Testis (tissue), 2 donors: ENCODE measurements at regions not wholly inside any gene's neighbourhood (a gene's known extent, or its start where the extent isn't known, plus 50 kb on each side); places are given as distances from the start of the nearest gene placed in this dataset.

Experiments
- POLR2A ChIP-seq: fragments of 450-650 bp; IDR thresholded peaks from one replicate; pipeline ENCODE4 v1.6.1; 2017; ENCODE audit warnings: antibody characterized with exemption, mild to moderate bottlenecking, moderate library complexity
- TF ChIP-seq, protein P1 (sequence below), 3 experiments: fragments of 450-650 bp in 2 of 3; fragments of 200-600 bp in 1 of 3; sonication (generic) in 1 of 3; IDR thresholded peaks; one replicate each; pipeline ENCODE4 v1.5.1; 2016 to 2019; ENCODE audit warnings: antibody characterized with exemption in 3 of 3, mild to moderate bottlenecking in 2 of 3, moderate library complexity in 1 of 3

DNA sequence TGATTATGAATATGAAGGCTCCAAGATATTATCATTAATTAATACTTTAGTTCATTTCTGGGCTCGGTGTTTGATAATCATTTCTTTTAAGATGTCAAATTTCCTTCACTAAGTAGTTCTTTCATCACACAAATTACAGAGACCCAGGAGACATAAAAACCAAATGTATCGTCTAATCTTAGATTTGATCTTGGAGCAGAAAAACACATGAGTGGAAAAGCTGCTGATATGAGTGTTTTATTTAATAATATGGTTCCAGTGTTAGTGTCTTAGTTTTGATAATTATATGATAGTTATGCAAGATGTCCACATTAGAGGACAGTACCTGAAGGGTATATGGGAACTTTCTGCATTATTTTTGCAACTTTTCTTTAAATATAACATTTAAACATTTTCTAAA is 494.5 kb upstream of the RAG2 start:
- TF ChIP-seq, protein P1, sequence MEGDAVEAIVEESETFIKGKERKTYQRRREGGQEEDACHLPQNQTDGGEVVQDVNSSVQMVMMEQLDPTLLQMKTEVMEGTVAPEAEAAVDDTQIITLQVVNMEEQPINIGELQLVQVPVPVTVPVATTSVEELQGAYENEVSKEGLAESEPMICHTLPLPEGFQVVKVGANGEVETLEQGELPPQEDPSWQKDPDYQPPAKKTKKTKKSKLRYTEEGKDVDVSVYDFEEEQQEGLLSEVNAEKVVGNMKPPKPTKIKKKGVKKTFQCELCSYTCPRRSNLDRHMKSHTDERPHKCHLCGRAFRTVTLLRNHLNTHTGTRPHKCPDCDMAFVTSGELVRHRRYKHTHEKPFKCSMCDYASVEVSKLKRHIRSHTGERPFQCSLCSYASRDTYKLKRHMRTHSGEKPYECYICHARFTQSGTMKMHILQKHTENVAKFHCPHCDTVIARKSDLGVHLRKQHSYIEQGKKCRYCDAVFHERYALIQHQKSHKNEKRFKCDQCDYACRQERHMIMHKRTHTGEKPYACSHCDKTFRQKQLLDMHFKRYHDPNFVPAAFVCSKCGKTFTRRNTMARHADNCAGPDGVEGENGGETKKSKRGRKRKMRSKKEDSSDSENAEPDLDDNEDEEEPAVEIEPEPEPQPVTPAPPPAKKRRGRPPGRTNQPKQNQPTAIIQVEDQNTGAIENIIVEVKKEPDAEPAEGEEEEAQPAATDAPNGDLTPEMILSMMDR (IDR thresholded peaks at IDR 0.05) = no peak
- no peak for TF ChIP-seq POLR2A
